ELR (cell line): ENCODE measurements at regions not wholly inside any gene's neighbourhood (a gene's known extent, or its start where the extent isn't known, plus 50 kb on each side); places are given as distances from the start of the nearest gene placed in this dataset.

Source experiments
- DNase-seq: peaks from one replicate; pipeline ENCODE4 v3.0.0-alpha.2; 2015; ENCODE audit warnings: low read depth

DNA sequence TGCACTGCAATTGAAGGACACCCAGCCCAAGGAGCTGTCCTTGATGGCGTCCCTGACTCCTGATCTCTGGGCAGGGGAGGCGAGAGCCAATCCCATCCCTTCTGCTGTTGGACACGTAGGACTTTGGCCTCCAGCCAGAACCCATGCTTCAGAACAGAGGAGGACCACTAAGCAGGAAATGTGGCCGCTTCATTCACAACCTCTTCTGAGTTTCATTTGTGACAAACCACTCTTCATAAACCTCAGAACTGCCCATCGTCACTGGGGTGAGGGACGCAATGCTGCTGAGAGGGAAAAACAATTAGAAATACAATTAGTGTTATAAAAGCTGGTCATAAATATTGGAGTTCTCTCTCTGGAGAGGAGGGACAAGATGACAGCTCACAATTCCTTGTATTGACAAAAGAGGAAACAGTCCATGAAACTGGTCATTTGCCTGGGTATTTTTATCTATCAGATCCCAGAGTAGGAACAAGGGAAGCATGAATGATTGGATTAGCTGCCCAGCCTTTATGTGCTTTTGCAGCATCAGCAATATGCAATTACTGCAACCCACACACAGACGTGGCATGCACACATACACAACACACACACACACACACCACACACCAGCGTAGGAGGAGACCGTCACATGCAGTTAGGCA lies 216.5 kb upstream of the CADM1 start:
- DNase-seq, result no peak

DNA sequence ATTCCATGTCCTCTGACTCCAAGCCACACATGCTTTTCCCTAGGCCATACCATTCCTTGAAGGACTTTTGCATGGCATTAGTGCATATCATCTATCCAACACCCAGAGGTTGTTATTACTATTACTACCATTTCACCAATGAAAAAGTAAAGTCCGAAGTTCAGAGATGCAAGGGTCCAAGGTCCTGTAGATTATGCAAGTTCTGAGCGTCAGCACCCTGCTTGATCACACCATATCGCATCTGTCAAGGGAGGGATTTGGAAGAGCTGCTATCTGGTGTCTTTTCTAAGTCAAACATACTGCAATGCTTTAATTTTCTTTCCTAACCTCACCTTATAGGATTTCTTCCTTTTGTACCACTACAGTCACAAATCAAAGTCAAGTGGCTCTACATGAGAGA lies 214.7 kb upstream of the CADM1 start:
- no peak for DNase-seq

DNA sequence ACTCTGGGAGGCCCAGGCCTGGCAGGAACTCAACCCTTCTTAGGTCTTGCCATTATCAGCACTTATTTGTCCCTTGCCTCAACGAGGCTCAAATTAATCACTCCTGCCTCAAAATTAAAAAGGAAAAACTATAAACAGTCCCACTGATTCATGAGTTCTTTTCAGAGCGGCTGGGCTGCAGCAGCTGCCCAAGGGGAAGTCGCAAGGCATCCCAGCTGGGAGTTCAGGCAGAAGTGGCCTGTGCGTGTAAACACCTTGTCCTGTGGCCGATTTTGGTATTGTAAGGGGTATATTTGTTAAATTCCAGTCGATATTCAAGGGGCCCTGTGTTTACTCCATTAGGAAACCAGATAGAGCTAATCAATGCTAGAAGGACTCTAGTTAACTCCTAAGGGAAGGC lies 213.9 kb upstream of the CADM1 start:
- no peak for DNase-seq

DNA sequence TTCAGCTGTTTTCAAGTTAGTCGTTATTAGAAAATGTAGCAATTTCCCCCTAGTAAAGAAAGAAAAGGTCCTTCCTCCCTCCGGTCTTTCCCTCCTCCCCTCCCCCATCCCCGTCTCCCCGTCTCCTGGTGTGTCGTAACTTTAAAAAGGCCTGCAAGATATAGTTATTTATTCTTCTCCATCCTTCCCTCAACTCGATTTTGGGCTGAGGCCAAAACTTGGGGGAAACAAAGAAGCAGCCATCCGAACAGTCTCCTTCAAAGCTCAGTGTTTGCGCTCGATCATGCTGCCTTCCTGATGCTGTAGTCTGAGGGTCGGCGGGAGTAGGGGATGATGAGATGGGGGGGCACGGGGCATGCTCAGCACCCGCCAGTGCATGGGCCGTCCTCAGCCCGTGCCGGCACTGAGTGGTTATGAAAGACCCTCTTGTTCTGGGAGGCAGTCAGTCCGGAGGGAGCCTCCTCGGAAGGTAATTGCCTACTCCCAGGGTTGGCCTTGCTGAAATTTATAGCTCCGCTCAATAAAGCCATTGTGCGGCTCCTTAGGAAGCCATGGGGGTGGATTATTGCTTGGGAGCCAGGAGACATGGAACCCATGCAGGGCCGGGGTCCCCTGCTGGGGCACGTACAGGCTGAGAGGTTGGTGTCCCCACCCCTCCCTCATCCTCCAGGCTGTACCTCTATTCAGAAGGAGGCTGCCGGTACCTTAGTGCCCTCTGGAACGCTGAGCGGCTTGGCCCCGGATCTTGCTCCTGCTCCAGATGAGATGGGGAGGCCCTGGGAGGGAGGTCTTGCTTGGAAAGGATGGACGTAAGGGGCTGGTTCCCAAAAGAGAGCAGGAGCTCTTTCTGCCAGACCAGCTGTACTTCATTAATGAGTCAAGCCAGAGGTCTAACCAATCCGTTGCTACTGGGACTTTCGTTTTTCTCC lies 212.7 kb upstream of the CADM1 start:
- DNase-seq, result no peak

DNA sequence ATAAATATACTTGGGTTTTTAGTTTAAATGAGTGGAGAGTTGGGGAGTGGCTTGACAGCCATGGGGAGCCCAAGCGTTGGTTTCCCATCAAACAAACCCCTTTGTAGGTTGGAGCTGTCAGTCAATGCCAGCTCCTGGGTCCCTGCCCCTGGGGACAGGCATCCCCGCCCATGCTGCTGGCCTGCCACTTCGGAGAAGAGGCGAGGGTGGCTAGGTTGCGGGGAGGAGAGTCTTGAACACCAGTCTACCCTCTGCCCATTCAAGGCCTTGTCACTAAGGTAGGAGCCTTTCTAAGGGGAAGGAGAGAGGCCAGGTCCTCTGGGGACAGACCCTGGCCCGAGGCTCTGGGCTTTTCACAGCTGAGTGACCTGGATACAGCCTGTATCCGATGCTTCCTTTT lies 211.9 kb upstream of the CADM1 start:
- no peak for DNase-seq

DNA sequence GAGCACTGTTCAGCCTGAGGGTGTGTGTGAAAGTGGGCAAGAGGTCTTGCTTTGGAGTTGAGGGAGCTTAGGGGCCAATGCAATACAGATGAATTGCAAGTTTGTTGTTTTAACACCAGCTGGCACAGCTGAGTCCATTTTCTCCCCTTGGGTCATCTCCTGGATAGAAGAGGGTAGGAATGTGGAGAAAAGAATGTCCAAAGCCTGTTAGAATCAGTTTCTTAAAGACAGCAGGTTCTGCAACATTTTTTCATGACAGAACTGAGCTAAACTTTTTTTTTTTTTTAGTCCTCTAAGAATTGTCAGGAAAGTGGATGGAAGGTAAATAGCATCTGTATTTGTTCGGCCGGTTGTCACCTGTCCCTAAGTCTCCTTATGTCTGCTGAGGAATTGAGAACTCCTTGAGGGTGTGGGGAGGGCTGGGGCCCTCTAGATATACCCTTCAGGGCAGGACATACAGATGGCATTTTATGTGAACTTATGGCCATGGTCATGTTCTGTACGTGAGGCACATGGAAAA lies 211.1 kb upstream of the CADM1 start:
- no peak for DNase-seq

DNA sequence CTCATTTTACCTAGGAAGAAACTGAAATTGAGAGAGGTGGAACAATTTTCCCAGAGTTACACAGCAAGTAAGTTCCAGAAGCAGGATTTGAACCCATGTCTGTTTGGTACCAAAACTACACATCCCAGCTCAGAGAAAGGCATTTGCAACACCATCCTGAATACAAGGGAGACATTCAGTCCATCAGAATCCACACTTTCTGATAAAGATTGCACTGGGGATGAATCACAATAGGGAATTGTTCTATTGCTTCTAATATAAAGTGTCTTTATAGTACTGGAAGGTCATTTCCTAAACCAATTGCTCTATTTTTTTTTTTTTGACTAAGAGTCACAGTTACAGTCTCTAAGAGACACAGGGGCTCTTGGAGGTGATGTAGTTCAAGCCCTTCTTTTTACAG lies 208.1 kb upstream of the CADM1 start:
- no peak for DNase-seq

DNA sequence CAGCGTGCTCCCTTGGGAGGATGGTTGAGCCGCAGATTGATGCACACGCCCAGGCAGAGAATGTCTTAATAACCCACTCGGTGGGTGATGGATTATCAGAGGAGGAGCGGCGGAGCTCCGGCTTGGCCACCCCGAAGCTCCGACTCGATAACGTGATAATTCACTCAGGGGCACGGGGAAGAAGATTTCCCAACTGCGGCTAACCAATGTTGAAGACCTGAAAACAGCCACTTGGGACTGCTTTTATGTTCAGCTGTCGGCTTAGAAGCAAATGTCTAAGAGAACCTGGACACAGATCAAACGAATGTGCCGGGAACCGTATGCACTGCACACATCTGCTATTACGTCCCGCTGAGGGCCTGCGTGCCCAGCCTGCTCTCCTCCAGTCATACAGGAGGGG lies 206.8 kb upstream of the CADM1 start:
- no peak for DNase-seq

DNA sequence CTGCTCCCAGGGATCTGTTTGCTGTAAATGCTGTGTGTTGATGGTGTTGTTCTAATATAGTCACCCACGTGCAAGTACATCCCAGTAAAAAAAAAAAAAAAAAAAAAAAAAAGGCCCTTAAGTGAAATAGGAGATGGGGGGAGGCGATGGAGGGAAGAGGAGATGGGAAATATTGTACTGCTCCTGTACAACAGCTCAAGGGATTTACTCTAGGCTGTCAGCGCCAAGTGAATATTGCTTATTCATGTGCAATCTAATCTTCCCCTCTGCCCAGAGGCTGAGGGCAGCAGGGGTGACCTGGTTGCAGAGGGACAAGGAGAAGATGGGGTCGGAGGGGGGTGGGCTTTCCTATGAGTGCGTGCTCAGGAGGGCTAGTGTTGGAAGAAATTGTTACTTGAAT lies 206.2 kb upstream of the CADM1 start:
- DNase-seq, result no peak

DNA sequence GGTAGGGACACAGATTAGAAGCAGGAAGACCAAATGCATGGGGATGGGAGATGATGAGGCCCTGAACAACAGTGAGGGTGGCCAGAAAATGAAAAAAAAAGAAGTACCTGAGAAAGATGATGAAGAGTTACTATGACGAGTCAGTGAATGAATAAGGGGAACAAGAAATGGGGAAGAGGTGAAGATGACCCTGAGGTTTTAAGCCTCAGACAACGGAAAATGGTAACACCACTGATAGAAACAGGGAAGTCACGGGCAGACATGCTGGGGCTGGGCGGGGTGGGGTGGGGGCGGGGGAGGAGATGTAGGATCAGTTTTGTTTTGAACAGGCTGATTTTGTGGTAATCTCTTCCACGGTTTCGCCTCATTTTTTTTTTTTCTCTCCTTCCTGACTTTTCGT lies 205.1 kb upstream of the CADM1 start:
- no peak for DNase-seq

DNA sequence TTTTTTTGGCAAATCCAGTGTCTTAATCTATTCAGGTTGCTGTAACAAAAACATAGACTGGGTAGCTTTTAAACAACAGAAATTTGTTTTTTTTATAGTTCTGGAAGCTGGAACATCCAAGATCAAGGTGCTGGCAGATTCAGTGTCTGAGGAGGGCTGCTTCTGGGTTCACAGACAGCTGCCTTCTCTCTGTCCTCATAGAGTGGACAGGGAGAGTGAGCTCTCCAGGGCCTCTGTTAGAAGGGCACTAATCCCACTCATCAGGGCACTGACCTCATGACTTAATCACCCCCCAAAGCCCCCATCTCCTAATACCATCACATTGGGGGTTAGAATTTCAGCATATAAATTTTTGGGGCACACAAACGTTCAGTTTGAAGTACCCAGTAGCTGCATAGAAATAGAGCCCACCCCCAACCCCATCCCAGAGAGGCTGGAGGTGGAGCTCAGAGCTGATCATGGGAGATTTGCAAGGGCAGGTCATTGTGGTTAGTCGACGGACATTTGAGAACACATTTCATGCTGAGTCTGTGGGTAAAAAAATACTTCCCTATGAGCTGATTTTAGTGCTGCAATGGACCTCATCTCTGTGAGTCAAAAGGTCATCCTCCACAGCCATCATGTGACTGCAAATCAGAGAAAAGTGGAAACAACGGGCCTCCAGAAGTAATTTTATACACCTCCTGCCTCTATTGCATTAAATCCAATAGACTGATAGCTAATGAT lies 203.1 kb upstream of the CADM1 start:
- DNase-seq, result no peak

DNA sequence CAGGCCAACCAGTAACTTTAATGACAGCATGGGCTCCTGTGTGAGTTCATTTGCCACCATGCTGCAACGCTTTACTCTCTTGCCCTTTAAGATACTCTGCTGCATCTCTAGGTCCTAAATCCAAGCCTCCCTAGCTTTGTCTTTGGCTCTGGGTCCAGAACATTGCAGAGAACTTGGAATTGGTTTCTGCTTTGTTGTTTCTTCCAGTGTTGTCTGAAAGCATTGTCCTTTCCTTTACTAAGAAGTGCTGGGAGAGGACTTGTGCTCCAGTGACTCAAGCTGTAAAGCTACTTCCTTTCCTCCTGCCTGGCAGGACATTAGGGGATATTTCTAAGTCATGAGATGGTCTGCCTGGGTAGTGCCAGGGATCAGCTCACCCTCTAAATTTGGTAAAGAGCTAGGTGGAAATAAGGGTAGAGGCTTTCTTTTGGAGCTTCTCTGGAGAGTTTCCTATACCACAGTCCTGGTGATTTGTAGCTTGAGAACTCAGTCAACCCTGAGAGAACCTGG lies 202.5 kb upstream of the CADM1 start:
- no peak for DNase-seq

DNA sequence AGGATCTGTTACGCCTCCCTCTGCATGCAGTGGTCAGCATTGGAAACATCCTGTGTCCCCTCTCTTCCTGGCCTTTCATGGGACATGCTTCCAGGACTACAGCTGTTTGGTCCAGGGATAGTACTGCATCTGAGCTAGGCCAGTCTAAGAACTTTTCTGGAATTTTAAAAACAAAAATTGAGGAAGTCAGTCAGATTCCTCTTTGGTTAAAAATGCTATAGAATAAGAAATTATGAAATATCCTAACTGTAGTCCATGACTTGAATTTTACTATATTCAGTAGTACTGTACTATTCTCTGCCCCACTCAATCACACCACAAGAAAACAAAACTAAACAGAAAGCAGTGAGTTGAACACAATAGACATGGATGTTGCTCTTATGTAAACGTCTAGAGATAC lies 201.0 kb upstream of the CADM1 start:
- DNase-seq, result no peak

DNA sequence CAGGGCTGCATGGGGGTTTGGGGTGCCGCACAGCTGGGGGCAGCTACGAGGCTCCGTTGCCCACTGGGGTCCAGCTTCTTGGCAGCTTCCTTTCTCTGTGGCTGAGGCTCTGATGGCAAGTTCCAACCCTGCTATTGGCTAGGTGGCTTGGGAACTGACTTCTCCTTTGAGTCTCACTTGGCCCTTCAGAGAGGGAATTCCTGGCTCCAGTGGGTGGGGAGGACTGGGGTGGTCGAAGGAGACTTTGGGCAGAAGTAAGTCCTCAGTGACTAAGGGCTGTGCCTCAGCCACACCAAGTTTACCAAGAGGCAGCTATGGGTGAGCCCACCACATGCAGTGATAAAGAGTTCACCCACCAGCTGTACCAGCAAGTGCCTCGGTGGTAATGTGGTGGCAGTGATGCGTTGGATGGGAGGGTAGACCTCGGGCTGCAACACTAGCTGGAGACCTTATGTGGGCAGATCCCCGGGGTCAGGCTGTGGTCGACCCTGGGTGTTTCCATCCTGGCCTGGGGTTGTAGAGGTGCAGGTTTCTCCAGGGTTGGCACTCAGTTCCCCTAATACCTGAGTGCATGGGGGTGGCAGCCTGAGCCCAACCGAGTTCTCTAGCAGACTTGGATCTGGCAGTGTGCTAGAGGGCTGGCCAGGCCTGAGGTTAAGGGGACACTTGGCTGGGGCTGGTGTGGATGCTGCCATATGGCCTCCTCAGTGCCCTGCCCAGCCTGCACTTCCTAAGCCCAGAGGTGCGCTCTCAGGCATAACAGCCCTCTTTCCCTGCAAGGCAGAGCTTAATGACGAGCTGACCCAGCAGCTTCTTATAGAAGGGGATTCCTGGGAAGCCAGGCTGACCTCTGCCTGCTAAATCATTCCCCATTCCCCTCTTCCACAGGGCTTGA lies 197.0 kb upstream of the CADM1 start:
- DNase-seq, result no peak

DNA sequence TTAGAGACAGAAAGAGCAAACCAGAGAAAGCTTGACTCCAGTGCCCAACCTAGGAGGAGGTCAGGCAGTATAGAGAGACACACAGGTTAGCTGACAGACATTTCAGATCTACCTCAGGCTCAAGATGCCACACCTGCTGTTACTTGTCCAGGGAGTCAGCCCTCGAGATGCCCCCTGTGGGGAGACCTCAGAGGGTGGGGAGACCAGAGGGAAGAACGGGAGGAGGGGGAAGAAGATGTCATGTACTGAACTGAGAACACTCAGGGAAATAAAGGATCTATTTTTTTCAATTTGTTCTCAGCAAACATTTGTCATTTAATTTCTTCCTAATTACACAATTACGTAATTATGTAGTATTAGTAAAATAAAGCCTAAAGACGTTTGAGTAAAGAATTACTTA lies 196.3 kb upstream of the CADM1 start:
- DNase-seq, result no peak

DNA sequence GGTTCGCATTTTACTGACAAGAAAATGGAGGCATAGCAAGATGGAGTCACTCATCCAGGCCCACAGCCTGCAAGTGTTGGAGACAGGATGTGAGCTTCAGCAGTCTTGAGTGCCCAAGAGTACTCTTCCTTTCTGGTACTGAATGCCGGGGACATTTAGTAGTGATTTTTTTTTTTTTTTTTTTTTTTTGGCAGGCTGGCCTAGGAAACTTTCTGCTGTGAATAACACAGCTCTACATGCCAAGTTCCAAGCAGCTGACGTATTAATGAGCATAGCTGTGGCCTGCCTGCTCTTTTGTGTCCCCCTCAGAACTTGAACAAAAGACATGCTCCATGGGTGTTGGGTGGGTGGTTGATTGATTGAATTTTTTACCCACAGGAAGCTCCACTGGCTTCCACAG lies 195.5 kb upstream of the CADM1 start:
- no peak for DNase-seq

DNA sequence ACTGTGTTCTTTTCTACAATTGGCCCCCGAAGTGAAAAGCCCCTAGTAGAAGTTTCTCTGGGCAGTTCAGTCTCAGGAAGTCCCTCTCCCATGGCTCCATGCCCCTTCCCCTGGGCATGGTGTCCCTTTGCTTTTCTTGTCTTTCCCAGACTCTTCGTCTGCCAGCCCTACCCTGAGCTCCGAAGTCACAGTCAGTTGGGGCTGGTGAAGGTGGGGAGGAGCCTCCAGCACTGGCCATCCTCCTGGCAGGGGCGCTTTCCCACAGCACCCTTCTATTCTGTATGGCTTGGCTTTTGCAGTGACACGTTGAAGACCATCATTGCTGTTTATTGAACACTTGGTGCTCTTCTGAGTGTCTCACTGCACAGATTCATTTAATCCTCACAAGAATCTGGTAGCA lies 195.1 kb upstream of the CADM1 start:
- DNase-seq, result no peak

DNA sequence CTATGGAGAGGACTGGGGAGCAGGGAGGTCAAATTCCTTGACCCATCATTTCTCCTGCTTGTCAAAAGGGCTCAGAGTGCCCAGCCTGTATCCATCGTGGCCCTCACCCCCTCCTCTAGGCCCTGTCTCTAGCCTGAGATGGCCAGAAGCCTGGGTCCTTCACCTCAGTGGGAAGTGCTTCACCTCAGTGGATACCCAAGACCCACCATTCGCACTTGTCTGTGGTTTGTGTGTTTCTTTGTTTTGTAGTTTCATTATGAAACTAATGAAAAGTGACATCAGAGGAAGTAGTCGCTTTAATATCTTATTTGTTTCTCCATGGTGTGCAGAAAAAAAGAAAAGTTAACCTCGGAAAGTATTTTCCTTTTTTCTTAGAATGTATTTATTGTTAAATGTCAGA lies 194.0 kb upstream of the CADM1 start:
- DNase-seq, result no peak

DNA sequence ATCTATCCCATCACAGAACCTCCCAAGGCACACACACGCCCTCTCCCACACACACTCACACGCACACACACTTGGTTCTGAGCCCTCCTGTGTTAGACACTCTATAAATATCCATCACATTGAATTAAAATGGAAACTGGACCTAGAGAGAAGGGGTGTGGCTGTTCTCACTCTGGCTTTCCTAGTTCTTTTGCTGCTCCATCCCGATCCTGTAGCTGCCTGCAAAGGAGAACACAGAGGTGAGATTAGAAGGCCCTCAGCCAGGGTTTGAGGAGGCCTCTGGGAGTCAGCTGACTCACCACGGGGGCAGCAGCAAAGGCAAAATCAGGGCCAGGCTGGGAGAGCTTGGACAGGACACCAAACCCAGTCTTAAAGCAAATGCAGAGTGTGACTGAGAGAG lies 192.3 kb upstream of the CADM1 start:
- DNase-seq, result no peak

DNA sequence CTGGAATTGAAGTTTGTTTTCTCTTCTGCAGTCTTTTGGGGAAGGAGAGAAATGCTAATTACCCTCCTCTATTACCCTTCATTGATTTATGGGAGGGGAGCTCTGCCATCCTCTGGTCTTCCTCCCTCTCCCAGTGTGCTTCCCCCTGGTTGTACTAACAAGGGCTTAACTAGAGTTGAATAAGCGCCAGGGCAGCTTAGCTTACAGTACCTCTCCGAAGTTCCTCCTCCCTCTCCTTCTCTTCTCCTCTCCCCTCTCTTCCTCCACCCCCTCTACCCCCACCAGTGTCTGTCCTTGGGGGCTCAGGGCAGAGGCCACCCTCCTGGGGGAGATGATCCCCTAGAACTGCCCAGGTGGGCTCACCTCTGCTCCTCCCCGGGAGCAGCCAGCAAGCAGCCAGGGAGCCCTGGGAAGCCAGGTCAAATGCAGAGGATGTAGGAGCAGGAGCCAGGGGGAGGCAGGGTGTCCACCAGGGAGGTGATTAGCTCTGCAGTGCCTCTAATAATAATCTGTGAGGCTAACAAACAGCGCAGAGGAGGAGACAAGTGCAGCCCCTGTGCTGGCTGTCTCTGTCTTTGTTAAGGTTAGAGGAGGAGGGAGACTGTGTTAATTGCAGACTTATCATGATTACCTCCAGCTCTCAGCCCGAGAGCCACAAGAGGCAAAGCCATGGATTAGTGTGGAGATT lies 191.6 kb upstream of the CADM1 start:
- DNase-seq, result no peak

DNA sequence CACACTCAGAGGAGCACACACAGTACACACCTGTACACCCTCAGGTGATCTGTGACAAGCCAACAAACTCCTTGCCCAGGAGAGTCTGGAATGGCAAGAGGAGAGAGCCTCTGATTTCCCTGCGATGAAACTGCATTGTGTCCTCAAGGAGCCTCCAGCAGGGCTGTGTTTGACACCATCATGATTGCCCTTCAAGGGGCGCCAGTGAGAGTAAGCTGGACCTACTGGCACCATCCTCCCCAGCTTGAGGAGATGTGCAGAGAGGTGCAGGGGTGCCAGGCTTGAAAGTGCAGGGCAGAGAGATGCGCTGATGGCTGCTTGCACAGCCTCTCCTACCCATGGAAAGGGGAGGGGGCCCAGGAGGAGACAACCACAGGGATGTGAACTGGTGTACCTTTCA lies 188.8 kb upstream of the CADM1 start:
- no peak for DNase-seq
